LHCN-M2 (cell line): ENCODE measurements at regions not wholly inside any gene's neighbourhood (a gene's known extent, or its start where the extent isn't known, plus 50 kb on each side); places are given as distances from the start of the nearest gene placed in this dataset.

Experiments
- DNase-seq: peaks from one replicate; pipeline ENCODE4 v3.0.0-alpha.2; 2012; ENCODE audit warnings: low read depth

DNA sequence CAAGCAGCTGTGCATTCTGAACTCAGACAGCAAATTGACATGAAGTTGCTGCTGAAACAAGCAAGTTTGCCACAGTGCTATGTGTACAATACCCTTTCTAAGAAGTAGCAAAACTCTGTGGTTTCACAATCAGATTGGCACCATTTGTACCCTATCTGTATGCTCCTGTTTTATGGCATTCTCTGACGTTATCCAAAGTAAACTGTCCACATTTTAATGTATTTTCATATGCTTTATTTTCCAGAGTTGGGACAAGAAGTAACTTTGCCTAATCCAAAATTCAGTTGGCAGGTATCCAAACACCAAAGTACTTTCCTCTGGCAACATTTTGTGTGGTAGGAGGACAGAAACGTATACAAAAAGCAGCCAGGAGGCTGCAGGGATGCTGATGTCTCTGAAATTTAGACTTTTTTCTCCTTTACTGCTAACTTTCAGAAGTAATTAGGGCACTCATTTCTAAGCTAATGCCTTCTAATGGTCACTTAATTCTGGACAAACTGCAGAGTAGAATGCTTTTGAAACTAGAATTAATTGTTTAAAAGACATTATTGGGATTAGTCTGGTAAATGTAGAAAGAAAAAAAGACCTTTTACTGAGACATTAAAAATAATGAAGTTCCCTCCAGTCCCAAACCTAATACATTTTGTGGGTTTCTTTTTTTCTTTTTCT, 414.7 kb upstream of the NRP1 start:
- DNase-seq: no peak

DNA sequence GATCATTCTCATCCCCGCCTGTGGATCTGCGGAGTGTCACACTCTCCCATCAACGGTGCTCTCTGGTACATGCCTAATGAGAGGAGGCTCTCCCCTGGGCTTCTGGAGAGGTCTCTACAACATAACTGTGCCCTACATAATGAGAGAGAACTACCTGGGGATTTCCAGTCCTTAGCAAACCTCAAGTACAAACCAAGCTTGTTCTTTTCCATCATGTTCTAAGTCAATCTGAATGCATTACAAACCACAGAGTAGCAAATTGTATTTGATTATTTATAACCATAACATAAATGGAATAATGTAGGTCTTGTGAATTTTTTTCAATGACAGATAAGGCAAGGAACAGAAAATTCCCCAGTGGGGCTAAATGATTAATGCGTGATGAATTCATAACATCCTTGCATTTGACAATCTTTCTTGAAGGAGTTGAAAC, 412.4 kb upstream of the NRP1 start:
- DNase-seq: no peak

DNA sequence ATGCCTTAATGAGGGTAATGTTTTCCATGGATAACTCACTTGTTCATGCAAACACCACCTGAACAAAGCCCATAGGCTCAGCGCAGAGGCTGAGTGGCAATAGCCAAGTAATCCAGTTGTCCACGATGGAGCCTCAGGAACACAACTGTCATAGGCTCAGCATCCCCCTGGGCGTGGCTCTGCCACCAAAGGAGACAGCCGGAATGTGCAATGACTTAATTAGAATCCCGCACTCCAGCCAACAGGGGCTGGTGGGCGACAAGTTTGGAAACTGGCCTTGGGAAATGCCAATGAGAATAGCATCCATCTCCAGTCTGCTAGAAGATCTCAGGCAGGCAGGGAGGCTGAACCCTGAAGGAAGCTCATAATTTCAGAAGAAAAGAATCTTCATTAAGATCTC, 411.7 kb upstream of the NRP1 start:
- DNase-seq: no peak

DNA sequence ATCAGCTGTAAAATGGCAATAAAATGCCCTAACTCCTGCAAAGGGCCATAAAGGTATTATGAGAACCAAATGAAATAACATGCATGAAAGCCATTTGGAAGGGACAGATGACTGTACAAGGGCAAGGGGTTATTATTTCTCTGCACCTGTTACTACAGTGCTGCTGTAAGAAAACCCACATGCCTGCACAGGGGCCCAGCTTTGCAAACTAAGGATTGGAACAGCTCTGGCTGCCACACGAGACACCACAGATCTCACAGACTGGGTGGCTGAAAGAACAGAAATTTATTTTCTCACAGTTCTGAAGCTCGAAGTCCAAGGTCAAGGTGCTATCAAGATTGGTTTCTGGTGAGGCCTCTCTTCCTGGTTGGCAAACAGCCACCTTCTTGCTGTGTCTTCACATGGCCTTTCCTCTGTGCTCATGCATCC, 409.0 kb upstream of the NRP1 start:
- DNase-seq: no peak

DNA sequence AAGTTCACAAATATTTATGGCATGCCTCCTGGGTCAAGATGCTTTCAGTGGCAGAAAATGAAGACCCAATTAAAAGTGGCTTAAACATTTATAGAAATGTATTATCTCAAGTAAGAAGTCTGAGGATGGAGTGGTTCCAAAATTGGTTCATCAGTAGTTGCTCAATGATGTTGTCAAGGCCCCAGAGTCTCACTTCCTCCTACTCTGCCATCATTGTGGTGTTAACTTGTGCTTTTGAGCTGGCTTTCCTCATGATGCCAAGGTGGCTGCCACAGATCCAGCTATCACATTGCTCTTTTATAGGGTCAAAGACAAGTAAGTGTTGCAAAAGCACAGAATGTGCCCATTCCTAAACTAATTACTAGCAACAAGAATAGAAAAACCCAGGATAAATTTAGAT, 404.6 kb upstream of the NRP1 start:
- DNase-seq: no peak

DNA sequence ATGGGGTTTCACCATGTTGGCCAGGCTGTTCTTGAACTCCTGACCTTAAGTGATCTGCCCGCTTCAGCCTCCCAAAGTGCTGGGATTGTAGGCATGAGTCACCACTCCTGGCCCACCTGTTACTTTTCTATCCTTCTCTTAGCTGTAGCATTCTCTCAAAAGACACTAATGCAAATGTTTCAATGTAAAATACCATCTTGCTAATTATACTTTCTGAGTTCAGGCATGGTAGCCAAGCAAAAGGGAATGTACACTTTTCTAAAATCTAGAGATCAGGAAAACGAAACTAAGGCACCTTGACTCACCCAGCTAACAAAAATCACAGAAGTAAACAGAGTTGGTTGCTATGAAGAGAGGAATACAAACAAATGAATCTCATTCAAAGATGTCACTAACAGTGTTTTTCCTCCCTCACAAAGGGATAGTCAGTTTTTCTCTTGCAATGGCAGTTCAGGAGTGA, 401.0 kb upstream of the NRP1 start:
- peak; percentile 55 for DNase-seq

DNA sequence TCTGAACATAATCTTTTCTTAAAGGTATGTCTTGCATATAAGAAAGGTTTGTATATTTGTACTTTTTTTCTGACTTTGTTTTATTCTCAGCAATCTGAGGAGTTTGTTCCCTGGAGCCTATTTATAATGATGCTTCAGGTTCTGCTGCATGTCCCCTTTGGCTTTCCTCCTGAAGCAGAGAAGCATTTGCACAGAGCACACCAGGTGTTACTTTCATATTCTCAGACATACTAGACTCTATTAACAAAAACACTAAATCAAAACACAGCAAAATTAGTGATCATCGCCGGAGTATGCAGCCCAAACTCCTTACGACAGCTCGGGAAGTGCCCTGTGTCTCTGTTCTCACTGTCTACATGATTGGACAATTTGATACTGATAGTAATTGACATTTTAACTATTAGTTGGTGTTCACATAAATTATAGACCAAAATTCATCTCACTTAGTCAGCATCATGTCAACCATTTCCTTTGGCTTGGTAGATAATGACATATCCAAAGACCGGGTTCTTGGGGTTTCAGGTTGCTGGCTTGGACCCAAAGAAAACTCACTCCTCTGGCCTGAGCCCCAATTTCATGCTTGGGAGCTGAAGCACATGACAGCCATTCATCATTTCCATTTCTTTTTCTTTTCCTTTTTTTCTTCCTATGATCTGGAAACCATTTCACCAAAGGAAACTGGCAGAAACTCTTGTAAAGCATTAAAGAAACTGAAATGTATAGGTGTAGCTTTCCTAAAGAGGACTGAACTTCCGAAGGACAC, 400.1 kb upstream of the NRP1 start:
- DNase-seq: peak; percentile 42

DNA sequence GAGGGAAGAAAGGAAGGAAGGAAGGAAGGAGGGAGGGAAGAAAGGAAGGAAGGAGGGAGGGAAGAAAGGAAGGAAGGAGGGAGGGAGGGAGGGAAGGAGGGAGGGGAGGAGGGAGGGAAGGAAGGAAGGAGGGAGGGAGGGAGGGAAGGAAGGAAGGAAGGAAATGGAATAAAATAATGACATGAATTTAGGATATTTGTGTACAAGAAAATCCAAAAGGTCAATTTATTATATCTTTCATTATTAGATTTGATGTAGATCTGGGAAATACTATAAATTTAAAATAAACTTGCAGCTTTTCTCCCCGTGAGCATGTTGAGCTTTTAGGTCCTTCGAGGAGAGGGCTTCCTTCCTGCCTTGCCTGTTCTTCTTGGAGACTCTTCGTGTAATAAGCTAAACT, 398.6 kb upstream of the NRP1 start:
- DNase-seq: no peak

DNA sequence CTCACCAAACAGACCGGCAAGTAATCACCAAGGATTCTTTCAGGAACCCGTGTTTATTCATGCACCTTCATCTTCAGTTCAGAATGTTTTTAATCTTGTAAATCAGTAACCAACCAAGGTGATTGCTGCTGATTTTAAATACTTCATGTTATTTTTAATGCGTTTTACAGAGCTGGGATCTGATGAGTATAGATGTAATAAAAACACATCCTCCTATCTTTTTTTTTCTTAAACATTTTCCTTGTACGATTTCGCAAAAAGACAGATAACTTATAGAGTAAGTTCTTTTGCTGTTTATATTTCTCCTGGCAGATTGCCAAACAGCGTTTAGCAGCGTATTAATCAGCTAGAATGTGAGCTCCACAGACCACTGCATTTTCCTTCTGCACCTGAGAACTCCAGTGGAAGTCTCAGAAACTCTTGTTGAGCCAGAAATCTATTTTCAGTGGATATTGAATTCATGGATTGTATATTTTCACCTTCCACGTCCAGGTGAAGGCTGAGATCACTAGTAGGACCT, 397.8 kb upstream of the NRP1 start:
- DNase-seq: no peak

DNA sequence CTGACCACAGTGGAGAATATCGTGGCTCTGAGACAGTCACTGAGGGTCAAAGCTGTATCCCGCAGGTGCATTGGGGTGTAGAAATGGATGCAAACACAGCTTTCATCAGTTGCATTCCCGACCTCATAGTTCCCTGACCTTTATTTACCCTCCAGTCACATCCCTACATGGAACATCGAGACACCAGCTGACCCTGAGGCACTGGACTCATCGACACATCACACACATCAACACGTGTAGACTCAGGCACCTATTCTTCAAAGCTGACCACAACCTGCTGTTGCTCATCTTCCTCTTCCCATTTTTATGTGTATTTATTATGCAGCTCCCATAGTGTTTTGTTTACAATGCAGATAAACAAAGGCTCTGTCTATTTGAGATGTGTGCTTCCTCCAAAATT, 396.9 kb upstream of the NRP1 start:
- no peak for DNase-seq

DNA sequence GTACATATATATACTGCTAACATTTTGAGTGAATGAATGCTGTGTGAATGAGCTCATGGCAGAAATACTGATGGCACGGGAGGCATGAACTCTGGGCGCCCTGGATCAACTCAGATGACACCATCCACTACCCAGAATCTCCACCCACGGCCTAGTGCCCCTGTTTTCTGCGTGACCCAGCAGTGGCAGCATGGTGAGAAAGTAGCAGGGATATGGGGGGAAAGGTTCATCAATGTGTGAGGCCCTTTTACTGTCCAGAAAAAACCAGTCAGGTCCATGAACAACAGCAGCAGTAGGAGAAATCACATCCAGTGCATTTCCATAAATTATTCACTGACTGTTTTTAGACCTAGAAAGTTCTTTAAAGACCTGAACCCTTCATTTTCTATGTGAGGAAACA, 391.0 kb upstream of the NRP1 start:
- DNase-seq: no peak

DNA sequence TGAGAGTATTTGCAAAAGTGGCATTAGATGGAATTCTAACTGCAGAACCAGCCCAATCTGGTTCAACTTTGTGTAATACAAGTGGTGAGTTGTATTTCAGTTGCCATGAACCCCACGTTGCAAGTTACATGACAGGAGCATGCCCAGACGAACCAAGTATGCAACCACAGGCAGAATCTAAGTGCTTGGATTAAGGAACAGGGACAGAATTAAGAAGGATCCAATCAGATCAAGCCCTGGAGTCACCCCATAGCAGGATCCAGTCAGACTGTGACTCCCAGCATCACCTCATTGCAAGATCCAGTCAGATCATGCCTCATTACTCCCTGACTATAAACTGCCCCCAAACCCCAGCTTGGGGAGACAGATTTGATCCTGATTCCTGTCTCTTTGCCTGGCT, 388.7 kb upstream of the NRP1 start:
- DNase-seq: no peak

DNA sequence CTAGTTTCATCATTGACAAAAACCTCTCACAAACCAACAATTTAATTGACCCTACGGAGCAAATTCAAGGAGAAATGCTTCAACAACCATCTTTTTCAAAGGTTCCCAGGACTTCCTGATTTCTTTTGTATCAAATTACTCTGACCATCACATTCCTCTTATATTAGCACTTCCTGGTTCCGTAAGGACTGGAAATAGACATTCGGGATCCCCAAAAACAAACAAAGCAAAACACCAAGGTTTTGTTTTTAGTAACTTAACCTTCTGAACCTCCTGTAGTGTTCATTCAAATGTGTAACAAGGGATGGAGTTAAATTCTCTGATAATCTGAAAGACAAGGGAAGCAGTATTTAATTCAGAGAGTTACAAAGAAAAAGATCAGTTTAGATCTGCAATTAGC, 387.6 kb upstream of the NRP1 start:
- peak; percentile 56 for DNase-seq

DNA sequence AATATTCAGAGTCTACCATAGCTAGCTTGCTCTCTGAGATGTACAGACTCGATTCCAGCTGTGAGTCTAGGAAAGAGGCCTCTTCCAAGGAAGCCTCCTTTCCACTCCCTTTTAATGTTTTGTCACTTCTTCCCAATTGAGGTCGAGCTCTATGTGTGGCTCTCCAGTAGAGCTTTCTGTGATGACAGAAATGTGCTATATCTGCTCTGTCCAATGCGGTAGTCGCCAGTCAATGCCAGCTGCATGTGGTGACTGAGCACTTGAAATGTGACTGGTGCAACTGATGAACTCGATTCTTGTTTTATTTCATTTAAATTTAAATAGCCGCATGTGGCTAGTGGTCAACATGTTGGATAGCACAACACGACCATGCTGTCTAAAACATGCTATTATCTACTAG, 387.0 kb upstream of the NRP1 start:
- DNase-seq: no peak

DNA sequence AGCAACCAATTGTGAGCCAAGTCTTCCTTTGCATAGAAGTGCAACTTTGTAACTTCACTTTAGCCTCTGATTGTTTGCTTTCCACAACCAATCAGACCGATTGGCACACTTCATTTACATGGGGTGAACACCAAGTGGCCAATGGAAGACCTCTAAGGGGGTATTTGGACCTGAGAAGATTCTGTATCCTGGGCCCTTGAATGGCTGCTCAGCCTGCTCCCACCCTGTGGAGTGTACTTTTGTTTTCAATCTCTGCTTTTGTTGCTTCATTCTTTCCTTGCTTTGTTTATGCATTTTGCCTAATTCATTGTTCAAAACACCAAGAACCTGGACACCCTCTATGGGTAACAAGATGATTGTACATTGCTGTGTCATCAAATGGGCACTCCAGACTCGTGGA, 385.7 kb upstream of the NRP1 start:
- DNase-seq: no peak

DNA sequence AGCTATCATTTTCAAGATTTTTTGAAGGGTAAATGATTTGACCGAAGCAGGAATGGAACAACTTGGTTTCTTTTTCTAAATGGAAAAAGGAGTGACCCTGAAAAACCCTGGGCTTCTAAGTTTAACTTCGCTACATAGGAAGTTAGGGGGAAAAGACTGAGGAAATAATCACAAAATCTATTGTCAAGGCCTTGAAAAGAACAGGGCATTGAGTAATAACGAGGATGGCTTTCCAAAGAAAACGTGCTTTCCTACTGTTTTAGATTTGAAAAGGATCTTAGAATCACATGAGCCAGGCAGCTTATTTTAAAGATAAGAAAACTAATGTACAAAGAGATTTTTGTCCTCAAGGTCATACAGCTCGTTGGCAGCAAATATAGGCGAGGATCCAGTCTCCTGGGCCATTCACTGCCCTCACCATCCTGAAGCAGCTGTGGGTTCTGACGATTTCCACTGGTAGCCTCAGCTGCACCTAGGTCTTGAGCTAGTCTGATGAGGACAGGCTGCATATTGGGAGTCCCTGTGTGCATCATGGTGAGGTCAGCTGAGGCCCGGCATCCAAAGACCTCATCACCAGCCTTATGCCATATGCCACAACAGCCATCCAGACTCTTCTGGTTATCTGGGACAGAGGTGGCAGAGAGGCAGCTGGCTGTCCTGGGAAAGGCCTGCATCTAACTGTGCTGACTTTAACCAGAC, 384.7 kb upstream of the NRP1 start:
- DNase-seq: no peak

DNA sequence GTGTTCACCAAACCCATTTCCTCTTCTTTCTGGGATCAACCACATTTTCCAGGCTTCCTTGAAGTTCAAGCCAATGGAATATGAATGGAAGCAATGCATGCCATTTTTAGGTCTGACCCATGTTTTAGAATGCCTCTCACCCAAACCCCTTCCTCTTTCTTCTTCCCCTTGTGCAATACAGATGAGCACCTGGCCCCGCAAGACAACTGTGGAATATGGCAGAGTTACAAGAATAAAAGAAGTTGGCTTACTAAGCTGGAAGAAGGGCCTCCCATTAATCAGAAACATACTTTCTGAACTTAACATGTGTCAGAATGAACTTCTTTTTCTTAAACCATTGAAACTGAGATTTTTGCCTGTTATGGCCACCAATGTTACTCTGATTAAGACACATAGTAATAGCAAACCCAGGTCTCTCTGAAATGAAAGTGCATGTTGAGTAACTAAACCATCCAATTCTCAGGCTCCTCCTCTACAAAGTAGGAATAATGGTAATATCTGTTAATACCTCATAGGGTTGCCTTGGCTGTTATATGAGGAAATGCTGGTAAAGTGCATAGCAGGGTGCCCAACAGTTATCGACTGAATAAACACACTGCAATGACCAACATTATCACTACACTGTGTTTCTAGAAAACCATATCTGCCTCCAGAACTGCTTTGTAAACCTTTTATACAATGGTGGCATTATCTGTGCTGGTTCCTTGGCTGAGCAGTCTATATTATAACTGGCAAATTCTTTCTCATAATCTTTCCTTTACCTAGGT, 382.2 kb upstream of the NRP1 start:
- no peak for DNase-seq

DNA sequence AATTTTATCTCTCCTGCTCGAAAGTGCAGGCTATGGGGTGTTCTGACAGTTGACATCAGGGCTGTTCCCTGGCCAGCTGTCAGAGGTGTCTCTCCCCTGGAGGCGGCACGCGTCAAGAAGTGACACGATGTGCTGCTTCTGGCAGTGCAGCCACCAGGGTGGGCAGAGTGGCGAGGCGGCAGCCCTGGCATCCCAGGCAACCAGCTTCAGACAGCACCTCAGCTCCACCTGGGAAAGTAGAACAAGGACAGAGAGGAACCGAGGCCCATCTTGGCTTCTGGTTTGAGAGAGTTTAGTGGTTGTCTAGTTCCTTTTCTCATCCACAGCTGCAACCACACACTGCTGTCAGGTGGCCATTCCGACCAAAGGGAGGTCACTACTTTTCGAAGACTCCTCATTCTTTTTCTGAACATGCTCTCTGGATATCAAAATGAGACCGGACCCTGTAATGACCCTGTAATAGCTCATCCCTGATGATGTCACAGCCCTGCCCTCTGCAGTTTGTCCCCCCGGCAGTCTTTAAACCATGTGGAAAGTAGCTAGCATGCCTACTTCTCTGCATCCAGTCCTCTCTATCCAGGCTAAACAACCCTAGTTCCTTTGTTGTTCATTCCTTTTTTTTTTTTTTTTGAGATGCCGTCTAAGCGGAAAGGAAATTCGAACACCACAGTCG, 381.0 kb upstream of the NRP1 start:
- no peak for DNase-seq

DNA sequence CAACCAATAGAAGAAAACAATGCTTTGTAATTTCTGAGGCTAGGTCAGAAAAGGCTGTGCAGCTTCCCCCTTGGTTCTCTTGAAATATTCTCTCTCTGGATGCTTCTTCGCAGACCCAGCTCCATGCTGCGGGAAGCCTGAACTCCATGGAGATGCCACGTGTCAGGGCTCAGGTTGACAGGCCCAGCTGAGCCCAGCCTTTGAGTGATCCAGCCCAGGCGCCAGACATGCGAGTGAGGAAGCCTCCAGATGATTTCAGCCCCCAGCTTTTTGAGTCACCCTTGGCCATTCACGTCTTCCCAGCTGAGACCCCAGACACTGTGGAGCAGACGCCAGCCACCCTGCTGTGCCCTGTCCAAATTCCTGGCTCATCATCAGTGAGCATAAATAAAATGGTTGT, 378.4 kb upstream of the NRP1 start:
- DNase-seq: no peak

DNA sequence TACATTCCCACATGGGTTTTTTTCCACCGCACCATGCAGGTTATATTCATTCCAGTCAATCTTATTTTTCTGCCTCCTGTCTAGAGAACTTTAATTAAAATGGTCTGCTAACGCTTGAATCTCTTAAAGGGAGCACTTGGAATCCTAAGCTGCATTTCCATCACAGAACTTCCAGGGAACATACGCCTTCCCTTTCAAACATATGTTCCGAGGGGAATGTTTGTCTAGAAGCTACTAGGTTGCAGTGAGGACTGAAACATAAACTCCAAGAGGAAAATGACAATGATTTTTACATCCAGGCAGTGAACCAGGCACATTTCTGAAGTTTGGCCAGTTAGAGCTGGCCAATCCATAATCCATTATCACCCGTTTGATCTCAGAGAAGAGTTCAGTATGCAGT, 375.5 kb upstream of the NRP1 start:
- no peak for DNase-seq
